H9 (cell line): ENCODE measurements at regions not wholly inside any gene's neighbourhood (a gene's known extent, or its start where the extent isn't known, plus 50 kb on each side); places are given as distances from the start of the nearest gene placed in this dataset.

Experiments used
- DNase-seq: peaks from one replicate; pipeline ENCODE4 v3.0.0-alpha.2; 2017
- H2AFZ ChIP-seq: one replicate; pipeline ENCODE4 v1.6.1; 2013; ENCODE audit warnings: mild to moderate bottlenecking, low read length, control low read depth, moderate library complexity
- H2AK5ac ChIP-seq: 2 replicates; pipeline ENCODE4 v1.6.1; 2013; ENCODE audit warnings: low read length, control low read depth, mixed read lengths; ENCODE audit not compliant: insufficient read length
- H2BK120ac ChIP-seq: one replicate; pipeline ENCODE4 v1.6.1; 2013; ENCODE audit warnings: low read depth, mild to moderate bottlenecking, low read length, control low read depth, inconsistent platforms; ENCODE audit not compliant: poor library complexity, severe bottlenecking
- H2BK12ac ChIP-seq: 2 replicates; pipeline ENCODE4 v1.6.1; 2013; ENCODE audit warnings: low read length, control low read depth, mixed read lengths, low read depth; ENCODE audit not compliant: insufficient read length
- H2BK15ac ChIP-seq: 2 replicates; pipeline ENCODE4 v1.6.1; 2013; ENCODE audit warnings: low read depth, low read length, control low read depth
- H2BK20ac ChIP-seq: one replicate; pipeline ENCODE4 v1.6.1; 2013; ENCODE audit warnings: low read depth, mild to moderate bottlenecking, low read length, control low read depth, inconsistent platforms; ENCODE audit not compliant: poor library complexity, severe bottlenecking
- H2BK5ac ChIP-seq: 2 replicates; pipeline ENCODE4 v1.6.1; 2013; ENCODE audit warnings: low read length, control low read depth, mixed read lengths; ENCODE audit not compliant: insufficient read length
- H3K14ac ChIP-seq: 2 replicates; pipeline ENCODE4 v1.6.1; 2013; ENCODE audit warnings: low read length, control low read depth; ENCODE audit not compliant: insufficient read depth
- H3K18ac ChIP-seq: 2 replicates; pipeline ENCODE4 v1.6.1; 2013; ENCODE audit warnings: low read depth, mild to moderate bottlenecking, mixed read lengths, low read length, control low read depth; ENCODE audit not compliant: insufficient read length
- H3K23ac ChIP-seq: 2 replicates; pipeline ENCODE4 v1.6.1; 2013; ENCODE audit warnings: low read length, control low read depth, mixed read lengths, low read depth; ENCODE audit not compliant: insufficient read length
- H3K23me2 ChIP-seq: 2 replicates; pipeline ENCODE4 v1.6.1; 2013; ENCODE audit warnings: low read depth, mild to moderate bottlenecking, mixed read lengths, low read length, control low read depth; ENCODE audit not compliant: insufficient read length, poor library complexity, severe bottlenecking
- H3K27ac ChIP-seq: 2 replicates; pipeline ENCODE4 v1.5.1; 2013; ENCODE audit warnings: low read length, control low read depth, mixed read lengths, low read depth; ENCODE audit not compliant: insufficient read length
- H3K27me3 ChIP-seq: 2 replicates; pipeline ENCODE4 v1.6.1; 2013; ENCODE audit warnings: low read length, control low read depth, inconsistent platforms; ENCODE audit not compliant: insufficient read depth
- H3K4ac ChIP-seq: 2 replicates; pipeline ENCODE4 v1.6.1; 2013; ENCODE audit warnings: low read depth, mild to moderate bottlenecking, control low read depth, inconsistent platforms, low read length, moderate library complexity
- H3K4me1 ChIP-seq: 2 replicates; pipeline ENCODE4 v1.6.1; 2013; ENCODE audit warnings: low read length, control low read depth, inconsistent platforms; ENCODE audit not compliant: insufficient read depth
- H3K4me2 ChIP-seq: 2 replicates; pipeline ENCODE4 v1.6.1; 2013; ENCODE audit warnings: low read length, control low read depth, mixed read lengths; ENCODE audit not compliant: insufficient read length, insufficient read depth
- H3K56ac ChIP-seq: 2 replicates; pipeline ENCODE4 v1.6.1; 2013; ENCODE audit warnings: low read depth, mild to moderate bottlenecking, mixed read lengths, low read length, control low read depth; ENCODE audit not compliant: insufficient read length
- H3K79me1 ChIP-seq: 2 replicates; pipeline ENCODE4 v1.6.1; 2013; ENCODE audit warnings: low read depth, mild to moderate bottlenecking, moderate library complexity, low read length, control low read depth, inconsistent platforms; ENCODE audit not compliant: insufficient read depth, poor library complexity, severe bottlenecking
- H3K79me2 ChIP-seq: 2 replicates; pipeline ENCODE4 v1.6.1; 2013; ENCODE audit warnings: low read length, control low read depth, inconsistent platforms; ENCODE audit not compliant: insufficient read depth
- H3K9ac ChIP-seq: 2 replicates; pipeline ENCODE4 v1.6.1; 2013; ENCODE audit warnings: low read length, control low read depth, mixed read lengths; ENCODE audit not compliant: insufficient read length; ENCODE audit errors: extremely low read depth
- H3K9me3 ChIP-seq: one replicate; pipeline ENCODE4 v1.6.1; 2013; ENCODE audit warnings: low read depth, low read length, inconsistent platforms; ENCODE audit not compliant: control insufficient read depth
- H3T11ph ChIP-seq: one replicate; pipeline ENCODE4 v1.6.1; 2013; ENCODE audit warnings: mild to moderate bottlenecking, low read length, control low read depth, inconsistent platforms
- H4K20me1 ChIP-seq: one replicate; pipeline ENCODE4 v1.6.1; 2013; ENCODE audit not compliant: control insufficient read depth, insufficient read length, insufficient read depth
- H4K5ac ChIP-seq: 2 replicates; pipeline ENCODE4 v1.6.1; 2013; ENCODE audit warnings: low read depth, mild to moderate bottlenecking, mixed read lengths, low read length, control low read depth; ENCODE audit not compliant: insufficient read length
- H4K8ac ChIP-seq: replicated peaks from 2 replicates; pipeline ENCODE4 v1.6.1; 2013; ENCODE audit warnings: low read length, control low read depth, mixed read lengths, low read depth; ENCODE audit not compliant: insufficient read length
- H4K91ac ChIP-seq: 2 replicates; pipeline ENCODE4 v1.6.1; 2013; ENCODE audit warnings: low read depth, mild to moderate bottlenecking, moderate library complexity, mixed read lengths, low read length, control low read depth; ENCODE audit not compliant: insufficient read length
- H3K27ac Mint-ChIP-seq, 3 experiments: 2 replicates in 2 of 3; 3 replicates in 1 of 3; pipeline ENCODE4 v1.8.0; 2020 to 2021; ENCODE audit warnings: mixed read lengths in 3 of 3, mild to moderate bottlenecking in 1 of 3, moderate library complexity in 1 of 3
- H3K27me3 Mint-ChIP-seq: 2 replicates; pipeline ENCODE4 v1.8.0; 2021; ENCODE audit warnings: low read depth, mild to moderate bottlenecking, moderate library complexity, mixed read lengths
- H3K36me3 Mint-ChIP-seq, 3 experiments: 2 replicates in 2 of 3; 3 replicates in 1 of 3; pipeline ENCODE4 v1.8.0; 2020 to 2021; ENCODE audit warnings: low read depth in 3 of 3, mixed read lengths in 3 of 3; ENCODE audit not compliant: insufficient read depth in 1 of 3
- H3K4me1 Mint-ChIP-seq, 2 experiments: 2 replicates each; pipeline ENCODE4 v1.8.0; 2020; ENCODE audit warnings: mixed read lengths in 2 of 2
- H3K4me3 Mint-ChIP-seq, 2 experiments: 2 replicates in 1 of 2; 3 replicates in 1 of 2; pipeline ENCODE4 v1.8.0; 2020 to 2021; ENCODE audit warnings: mild to moderate bottlenecking in 2 of 2, mixed read lengths in 2 of 2, moderate library complexity in 1 of 2
- H3K9me3 Mint-ChIP-seq, 2 experiments: 2 replicates in 1 of 2; 3 replicates in 1 of 2; pipeline ENCODE4 v1.8.0; 2020; ENCODE audit warnings: mild to moderate bottlenecking in 2 of 2, mixed read lengths in 2 of 2, moderate library complexity in 1 of 2
- CTCF ChIP-seq: fragments of 200-600 bp; sonication (generic); conservative IDR thresholded peaks from 3 replicates; pipeline ENCODE4 v1.8.0; 2021; ENCODE audit warnings: antibody characterized with exemption, mild to moderate bottlenecking

- Histone ChIP-seq H3K4me2 (no peak overlapping the region), H4K5ac (no peak overlapping the region)
These were observed 108.4 kb upstream of the ZWINT start for GRCh38 chr10:56469482-56469881.

More at GRCh38 chr10:56469482-56469881, 108.4 kb upstream of the ZWINT start:
- Histone ChIP-seq H2BK120ac (no peak overlapping the region), H3K23ac (no peak overlapping the region), H2BK20ac (no peak overlapping the region), H3K23me2 (no peaks in the 10 kb centered on the region), H3K27ac (no peak overlapping the region), H4K91ac (no peak overlapping the region), H3K56ac (no peak overlapping the region), H2BK15ac (no peak overlapping the region), H3K9me3 (no peaks in the 10 kb centered on the region), H4K20me1 (no peaks in the 10 kb centered on the region), H3K9ac (no peak overlapping the region), H3K27me3 (no peaks in the 10 kb centered on the region), H3T11ph (no peak overlapping the region), H2BK5ac (no peak overlapping the region), H3K4ac (no peak overlapping the region), H4K8ac (no peak overlapping the region), H2AK5ac (no peak overlapping the region), H3K79me1 (no peaks in the 10 kb centered on the region), H3K18ac (no peak overlapping the region), H2AFZ (no peak overlapping the region), H3K79me2 (no peaks in the 10 kb centered on the region), H2BK12ac (no peak overlapping the region), H3K4me1 (no peaks in the 10 kb centered on the region), H3K14ac (no peak overlapping the region)
- DNase-seq = no peak
- TF ChIP-seq CTCF = no peak; the same call in 2 of the 3 replicates
- Mint-ChIP-seq H3K4me3 (no peak overlapping the region), H3K36me3 (no peaks in the 10 kb centered on the region), H3K9me3 (no peaks in the 10 kb centered on the region), H3K27me3 (no peaks in the 10 kb centered on the region; the same call in 1 of the 2 replicates), H3K4me1 (no peaks in the 10 kb centered on the region), H3K27ac (no peak overlapping the region)
